Tibial nerve (tissue), 4 donors: ENCODE measurements at regions not wholly inside any gene's neighbourhood (a gene's known extent, or its start where the extent isn't known, plus 50 kb on each side); places are given as distances from the start of the nearest gene placed in this dataset.

Experiments
- DNase-seq, 2 donors: peaks; one replicate each; pipeline ENCODE4 v3.0.0-alpha.2; 2019; ENCODE audit warnings: low spot score in 2 of 2
- H3K27ac ChIP-seq, 4 donors: fragments of 200-600 bp; sonication (generic) in 3 of 4; one replicate each; pipeline ENCODE4 v1.5.1; 2017 to 2019; ENCODE audit warnings: mild to moderate bottlenecking in 1 of 4
- H3K27me3 ChIP-seq, 2 donors: fragments of 200-600 bp; sonication (generic) in 1 of 2; one replicate each; pipeline versions ENCODE4 v1.5.1 to v1.6.0; 2017 to 2019
- H3K36me3 ChIP-seq, 3 donors: fragments of 200-600 bp; sonication (generic); one replicate each; pipeline ENCODE4 v1.5.1; 2018 to 2019
- H3K4me1 ChIP-seq, 4 donors: fragments of 200-600 bp; sonication (generic) in 3 of 4; one replicate each; pipeline ENCODE4 v1.5.1; 2017 to 2019
- H3K4me3 ChIP-seq, 4 donors: fragments of 200-600 bp; sonication (generic) in 3 of 4; one replicate each; pipeline ENCODE4 v1.5.1; 2017 to 2019; ENCODE audit warnings: mild to moderate bottlenecking in 1 of 4, moderate library complexity in 1 of 4
- H3K9me3 ChIP-seq, 4 donors: fragments of 200-600 bp; sonication (generic) in 3 of 4; one replicate each; pipeline ENCODE4 v1.5.1; 2017 to 2019
- CTCF ChIP-seq, 5 experiments: fragments of 200-600 bp in 3 of 5; fragments of 450-650 bp in 2 of 5; sonication (generic) in 3 of 5; IDR thresholded peaks; one replicate each; pipeline ENCODE4 v1.5.1; 2016 to 2019; ENCODE audit warnings: antibody characterized with exemption in 5 of 5, mild to moderate bottlenecking in 3 of 5, moderate library complexity in 2 of 5
- EP300 ChIP-seq, 2 donors: sonication (generic); formaldehyde crosslinking; IDR thresholded peaks; one replicate each; pipeline ENCODE4 v1.6.1; 2017; ENCODE audit warnings: antibody characterized with exemption in 2 of 2, mild to moderate bottlenecking in 1 of 2
- POLR2A ChIP-seq, 2 donors: fragments of 450-650 bp; IDR thresholded peaks; one replicate each; pipeline ENCODE4 v1.6.1; 2017; ENCODE audit warnings: antibody characterized with exemption in 2 of 2, mild to moderate bottlenecking in 2 of 2, moderate library complexity in 2 of 2
- WGBS, 2 donors: methylation state at CpG; one replicate each; pipeline ENCODE4 v1.1.5; 2018; 5-methylcytosine and 5-hydroxymethylcytosine counted together

- Histone ChIP-seq H3K27me3 (no peaks in the 10 kb centered on the region), H3K27ac (no peak overlapping the region), H3K4me1 (no peaks in the 10 kb centered on the region), H3K4me3 (no peak overlapping the region), H3K36me3 (no peaks in the 10 kb centered on the region), H3K9me3 (no peaks in the 10 kb centered on the region)
- WGBS, 2 donors = 79 to 80% methylated on average over 1 of the region's 1 CpG
- no peak for DNase-seq
- TF ChIP-seq EP300 (IDR thresholded peaks at IDR 0.05) = no peak
Measured at GRCh38 chr4:45569619-45570018, 554.2 kb downstream of the GABRG1 start.

GRCh38 chr4:45568694-45569093 is 555.2 kb downstream of the GABRG1 start:
- no peak for DNase-seq
- 39 to 55% methylated on average over 3 of the region's 3 CpGs for WGBS, 2 donors
- Histone ChIP-seq H3K27me3 (no peaks in the 10 kb centered on the region), H3K36me3 (no peaks in the 10 kb centered on the region), H3K4me3 (no peak overlapping the region), H3K27ac (no peak overlapping the region), H3K4me1 (no peaks in the 10 kb centered on the region), H3K9me3 (no peaks in the 10 kb centered on the region)
- no peak for TF ChIP-seq POLR2A (IDR thresholded peaks at IDR 0.05)
- TF ChIP-seq CTCF (IDR thresholded peaks at IDR 0.05) = no peak
- TF ChIP-seq EP300 (IDR thresholded peaks at IDR 0.05) = no peak

GRCh38 chr4:45566896-45567603 is 556.8 kb downstream of the GABRG1 start:
- 79 to 84% methylated on average over 8 to 9 of the region's 19 CpGs for WGBS, 2 donors
- Histone ChIP-seq H3K27ac (no peak overlapping the region), H3K4me3 (no peak overlapping the region), H3K4me1 (no peaks in the 10 kb centered on the region), H3K27me3 (no peaks in the 10 kb centered on the region), H3K36me3 (no peaks in the 10 kb centered on the region), H3K9me3 (no peaks in the 10 kb centered on the region)
- no peak for DNase-seq
- no peak for TF ChIP-seq CTCF (IDR thresholded peaks at IDR 0.05)
- no peak for TF ChIP-seq EP300 (IDR thresholded peaks at IDR 0.05)
- TF ChIP-seq POLR2A (IDR thresholded peaks at IDR 0.05) = no peak

GRCh38 chr4:45554423-45554822 is 569.4 kb downstream of the GABRG1 start:
- WGBS, 2 donors = 37 to 58% methylated on average over 1 of the region's 1 CpG
- no peak for DNase-seq
- H3K4me3 ChIP-seq = no peak overlapping the region
- no peaks in the 10 kb centered on the region for H3K36me3 ChIP-seq
- no peaks in the 10 kb centered on the region for H3K9me3 ChIP-seq
- no peak overlapping the region for H3K27ac ChIP-seq
- no peaks in the 10 kb centered on the region for H3K27me3 ChIP-seq
- TF ChIP-seq CTCF (IDR thresholded peaks at IDR 0.05) (no peak), EP300 (IDR thresholded peaks at IDR 0.05) (no peak), POLR2A (IDR thresholded peaks at IDR 0.05) (no peak)
- H3K4me1 ChIP-seq = no peaks in the 10 kb centered on the region

- H3K9me3 ChIP-seq = no peaks in the 10 kb centered on the region
- H3K36me3 ChIP-seq = no peaks in the 10 kb centered on the region
- no peak for DNase-seq
- 31 to 37% methylated on average over 4 of the region's 4 CpGs for WGBS, 2 donors
- TF ChIP-seq EP300 (IDR thresholded peaks at IDR 0.05) = no peak
- TF ChIP-seq CTCF (IDR thresholded peaks at IDR 0.05) = no peak
- no peak for TF ChIP-seq POLR2A (IDR thresholded peaks at IDR 0.05)
- H3K4me1 ChIP-seq = no peaks in the 10 kb centered on the region
- H3K27me3 ChIP-seq = no peaks in the 10 kb centered on the region
- H3K4me3 ChIP-seq = no peak overlapping the region
- H3K27ac ChIP-seq = no peak overlapping the region
Measured at GRCh38 chr4:45550766-45551366, 573.0 kb downstream of the GABRG1 start.
